Astrocyte (in vitro differentiated cells and primary cell): ENCODE measurements at regions not wholly inside any gene's neighbourhood (a gene's known extent, or its start where the extent isn't known, plus 50 kb on each side); places are given as distances from the start of the nearest gene placed in this dataset.

Source experiments
- DNase-seq: peaks from one replicate; pipeline ENCODE4 v3.0.0-alpha.2; 2010; ENCODE audit warnings: low read depth
- FAIRE-seq: peaks from 2 replicates; lab custom pipeline; 2011; peaks lifted over from hg19 to GRCh38; lab: Jason Lieb, UNC
- H2AFZ ChIP-seq: 2 replicates; pipeline ENCODE4 v1.6.0; 2012; ENCODE audit warnings: low read depth, low read length, inconsistent platforms
- H3K27ac ChIP-seq: 2 replicates; pipeline ENCODE4 v1.5.1; 2011; ENCODE audit warnings: low read depth, low read length, inconsistent platforms
- H3K27me3 ChIP-seq: 2 replicates; pipeline ENCODE4 v1.6.0; 2011; ENCODE audit warnings: low read length, inconsistent platforms; ENCODE audit not compliant: insufficient read depth
- H3K36me3 ChIP-seq: 2 replicates; pipeline ENCODE4 v1.5.1; 2011; ENCODE audit warnings: low read length, inconsistent platforms; ENCODE audit not compliant: insufficient read depth
- H3K4me1 ChIP-seq: 2 replicates; pipeline ENCODE4 v1.5.1; 2011; ENCODE audit warnings: low read length, inconsistent platforms; ENCODE audit not compliant: insufficient read depth
- H3K4me2 ChIP-seq: 2 replicates; pipeline ENCODE4 v1.6.0; 2012; ENCODE audit warnings: low read length, inconsistent platforms
- H3K4me3 ChIP-seq: 2 replicates; pipeline ENCODE4 v1.5.1; 2011; ENCODE audit warnings: low read depth, mild to moderate bottlenecking, low read length, inconsistent platforms; ENCODE audit not compliant: insufficient read depth
- H3K79me2 ChIP-seq: 2 replicates; pipeline ENCODE4 v1.6.0; 2012; ENCODE audit warnings: mild to moderate bottlenecking, low read length, inconsistent platforms; ENCODE audit not compliant: insufficient read depth
- H3K9ac ChIP-seq: 2 replicates; pipeline ENCODE4 v1.6.0; 2012; ENCODE audit warnings: mild to moderate bottlenecking, low read length, inconsistent platforms
- H3K9me3 ChIP-seq: 2 replicates; pipeline ENCODE4 v1.5.1; 2012; ENCODE audit warnings: low read depth, mild to moderate bottlenecking, low read length, inconsistent platforms; ENCODE audit not compliant: insufficient read depth
- H4K20me1 ChIP-seq: 2 replicates; pipeline ENCODE4 v1.6.0; 2012; ENCODE audit warnings: low read length, inconsistent platforms; ENCODE audit not compliant: insufficient read depth
- H3K27ac Mint-ChIP-seq: one replicate; pipeline ENCODE4 v1.8.0; 2021; ENCODE audit warnings: mild to moderate bottlenecking, mixed read lengths; ENCODE audit not compliant: unreplicated experiment
- H3K27me3 Mint-ChIP-seq: one replicate; pipeline ENCODE4 v1.8.0; 2021; ENCODE audit warnings: low read depth, mixed read lengths; ENCODE audit not compliant: unreplicated experiment
- H3K36me3 Mint-ChIP-seq: one replicate; pipeline ENCODE4 v1.8.0; 2021; ENCODE audit warnings: low read depth, mixed read lengths; ENCODE audit not compliant: unreplicated experiment
- H3K4me1 Mint-ChIP-seq: one replicate; pipeline ENCODE4 v1.8.0; 2021; ENCODE audit warnings: low read depth, mixed read lengths; ENCODE audit not compliant: unreplicated experiment
- H3K4me3 Mint-ChIP-seq: one replicate; pipeline ENCODE4 v1.8.0; 2021; ENCODE audit warnings: mild to moderate bottlenecking, moderate library complexity, mixed read lengths; ENCODE audit not compliant: unreplicated experiment
- H3K9me3 Mint-ChIP-seq: one replicate; pipeline ENCODE4 v1.8.0; 2021; ENCODE audit warnings: mild to moderate bottlenecking, mixed read lengths; ENCODE audit not compliant: unreplicated experiment
- CTCF ChIP-seq: IDR thresholded peaks from 2 replicates; pipeline ENCODE4 v1.5.1; 2011; ENCODE audit warnings: low read depth, mild to moderate bottlenecking, inconsistent platforms, low read length, moderate library complexity; ENCODE audit not compliant: insufficient read depth
- EZH2 ChIP-seq: IDR thresholded peaks from 2 replicates; pipeline ENCODE4 v1.6.1; 2012; ENCODE audit warnings: mild to moderate bottlenecking, low read length, inconsistent platforms; ENCODE audit not compliant: insufficient read depth

DNA sequence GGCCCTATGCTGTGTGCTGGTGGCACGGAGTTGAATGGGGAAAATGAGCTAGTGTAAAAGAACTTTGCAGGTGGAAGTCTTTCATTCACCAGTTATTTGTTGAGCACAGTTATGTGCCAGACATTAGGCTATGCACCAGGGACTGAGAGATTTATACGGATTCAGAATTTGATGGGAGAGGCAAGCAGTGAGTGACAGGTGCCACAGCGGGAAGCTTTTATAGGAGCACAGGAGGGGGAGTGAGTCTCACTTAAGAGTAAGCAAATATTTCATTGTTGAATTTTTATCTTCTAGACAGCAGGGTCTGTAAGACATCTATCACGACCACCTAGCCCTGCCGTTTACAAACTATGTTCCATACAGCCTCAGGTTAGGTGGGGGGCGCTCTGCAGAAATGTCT, 320.6 kb downstream of the SNAPC1 start:
- no peak for TF ChIP-seq CTCF
- TF ChIP-seq EZH2, result no peak
- Histone ChIP-seq H3K4me3 (no peak overlapping the region), H3K4me2 (no peak overlapping the region), H3K9ac (no peak overlapping the region), H3K4me1 (no peaks in the 10 kb centered on the region), H2AFZ (no peak overlapping the region), H3K9me3 (peaks cover 8% of the 10 kb centered on the region), H4K20me1 (no peaks in the 10 kb centered on the region), H3K79me2 (no peaks in the 10 kb centered on the region), H3K36me3 (no peaks in the 10 kb centered on the region), H3K27ac (no peak overlapping the region), H3K27me3 (no peaks in the 10 kb centered on the region)
- H3K9me3 Mint-ChIP-seq, result peaks cover 3% of the 10 kb centered on the region
- H3K27ac Mint-ChIP-seq, result no peak overlapping the region
- no peaks in the 10 kb centered on the region for H3K4me1 Mint-ChIP-seq
- no peak for DNase-seq
- H3K27me3 Mint-ChIP-seq, result peaks cover 3% of the 10 kb centered on the region
- no peak overlapping the region for H3K4me3 Mint-ChIP-seq
- peaks cover 9% of the 10 kb centered on the region for H3K36me3 Mint-ChIP-seq
- FAIRE-seq, result no peak

DNA sequence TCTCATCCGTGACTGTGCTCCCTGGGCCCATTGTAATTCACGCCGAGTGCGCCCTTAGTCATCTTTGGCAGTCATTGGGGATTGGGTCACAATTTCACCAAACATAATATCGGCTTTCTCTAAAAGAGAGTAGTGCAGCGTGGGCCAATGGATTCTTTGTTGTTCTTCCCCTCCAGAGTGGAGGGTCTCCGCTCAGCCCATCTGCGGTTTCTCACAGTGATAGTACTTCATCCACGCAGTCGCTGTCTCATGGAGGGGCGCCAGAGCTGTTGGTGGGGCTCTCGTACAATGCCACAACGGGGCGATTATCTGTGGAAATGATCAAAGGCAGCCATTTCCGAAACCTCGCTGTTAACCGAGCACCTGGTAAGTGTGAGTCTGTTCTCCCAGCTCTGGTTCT, 321.8 kb downstream of the SNAPC1 start:
- no peak overlapping the region for H3K27ac ChIP-seq
- peaks cover 3% of the 10 kb centered on the region for H3K9me3 Mint-ChIP-seq
- TF ChIP-seq EZH2 (no peak), CTCF (no peak)
- H3K4me3 ChIP-seq, result no peak overlapping the region
- no peaks in the 10 kb centered on the region for H3K79me2 ChIP-seq
- H3K4me1 Mint-ChIP-seq, result no peaks in the 10 kb centered on the region
- no peak overlapping the region for H3K27ac Mint-ChIP-seq
- H3K27me3 ChIP-seq, result no peaks in the 10 kb centered on the region
- peaks cover 9% of the 10 kb centered on the region for H3K36me3 Mint-ChIP-seq
- H3K4me3 Mint-ChIP-seq, result no peak overlapping the region
- H3K9ac ChIP-seq, result no peak overlapping the region
- peaks cover 8% of the 10 kb centered on the region for H3K9me3 ChIP-seq
- no peak overlapping the region for H3K4me2 ChIP-seq
- H2AFZ ChIP-seq, result no peak overlapping the region
- DNase-seq, result no peak
- no peaks in the 10 kb centered on the region for H4K20me1 ChIP-seq
- H3K36me3 ChIP-seq, result no peaks in the 10 kb centered on the region
- FAIRE-seq, result no peak
- H3K27me3 Mint-ChIP-seq, result peaks cover 3% of the 10 kb centered on the region
- H3K4me1 ChIP-seq, result no peaks in the 10 kb centered on the region

DNA sequence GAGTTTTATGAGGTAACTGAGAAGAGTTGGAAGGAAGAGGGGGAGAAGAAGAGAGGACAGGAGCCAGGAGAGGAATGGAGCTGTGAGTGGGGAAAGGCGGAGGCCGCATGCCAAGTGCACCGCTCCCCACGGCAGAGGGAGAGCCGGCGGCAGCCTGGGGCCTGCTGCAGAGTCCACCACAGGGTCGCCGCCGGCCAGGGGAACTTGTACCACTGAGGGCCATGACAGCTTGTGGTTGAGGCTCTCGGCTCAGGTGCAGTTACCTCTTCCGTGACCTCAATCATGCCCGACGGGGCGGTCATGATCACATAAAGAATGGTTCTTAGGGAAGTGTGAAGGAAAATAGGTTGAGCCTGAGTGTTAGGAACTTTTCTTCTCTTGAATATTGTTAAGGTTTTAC, 325.0 kb downstream of the SNAPC1 start:
- Mint-ChIP-seq H3K27me3 (no peaks in the 10 kb centered on the region), H3K4me3 (no peak overlapping the region), H3K36me3 (peaks cover 5% of the 10 kb centered on the region), H3K27ac (no peak overlapping the region), H3K9me3 (peaks cover 1% of the 10 kb centered on the region), H3K4me1 (no peaks in the 10 kb centered on the region)
- Histone ChIP-seq H3K4me3 (no peak overlapping the region), H3K4me1 (no peaks in the 10 kb centered on the region), H3K79me2 (no peaks in the 10 kb centered on the region), H4K20me1 (no peaks in the 10 kb centered on the region), H3K27me3 (no peaks in the 10 kb centered on the region), H3K9me3 (peaks cover 8% of the 10 kb centered on the region), H3K9ac (no peak overlapping the region), H3K27ac (no peak overlapping the region), H2AFZ (no peak overlapping the region), H3K4me2 (no peak overlapping the region), H3K36me3 (no peaks in the 10 kb centered on the region)
- DNase-seq, result no peak
- TF ChIP-seq CTCF, result no peak
- no peak for TF ChIP-seq EZH2
- no peak for FAIRE-seq
